ENCODE measurements at regions not wholly inside any gene's neighbourhood (a gene's known extent, or its start where the extent isn't known, plus 50 kb on each side); places are given as distances from the start of the nearest gene placed in this dataset.

GRCh38 chr2:130251873-130252620 lies 53.8 kb upstream of the TUBA3E start:
- no peak for TF ChIP-seq IRF2 (CRISPR knock-in tag; IDR thresholded peaks at IDR 0.05; ENCODE audit: borderline replicate concordance, low read depth)
- TF ChIP-seq CTCF (IDR thresholded peaks at IDR 0.05), result no peak
- TF ChIP-seq NFYB (CRISPR knock-in tag; conservative IDR thresholded peaks at IDR 0.05; ENCODE audit: low read depth), result no peak
- TF ChIP-seq SP1 (CRISPR knock-in tag; conservative IDR thresholded peaks at IDR 0.05), result no peak
- TF ChIP-seq ERG (CRISPR knock-in tag; IDR thresholded peaks at IDR 0.05), result no peak
- TF ChIP-seq ESRRA (CRISPR knock-in tag; IDR thresholded peaks at IDR 0.05; ENCODE audit: borderline replicate concordance), result no peak

Measured in WTC11 (cell line).